ENCODE measurements at regions not wholly inside any gene's neighbourhood (a gene's known extent, or its start where the extent isn't known, plus 50 kb on each side); places are given as distances from the start of the nearest gene placed in this dataset.

DNA sequence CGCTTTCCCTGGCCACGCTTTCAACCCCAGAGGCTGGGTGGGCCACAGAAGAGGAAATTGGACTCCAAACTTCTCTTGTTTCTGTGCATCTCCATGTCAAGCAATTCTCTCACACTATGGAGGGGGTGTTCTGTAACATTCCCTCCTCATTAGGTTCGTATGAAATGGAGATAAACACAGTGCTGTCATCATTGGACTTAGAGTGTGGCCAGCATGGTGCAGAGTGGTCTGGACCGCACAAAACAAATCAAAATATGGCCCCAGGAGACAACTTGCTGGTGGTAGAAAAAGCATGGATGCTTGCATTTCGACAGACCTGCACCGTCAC lies 655.2 kb downstream of the BNC2 start:
- peaks cover 0 to 4% (median 4%) of the 10 kb centered on the region in 3 donors for H3K9me3 Mint-ChIP-seq
- H3K36me3 Mint-ChIP-seq: no peaks in the 10 kb centered on the region

DNA sequence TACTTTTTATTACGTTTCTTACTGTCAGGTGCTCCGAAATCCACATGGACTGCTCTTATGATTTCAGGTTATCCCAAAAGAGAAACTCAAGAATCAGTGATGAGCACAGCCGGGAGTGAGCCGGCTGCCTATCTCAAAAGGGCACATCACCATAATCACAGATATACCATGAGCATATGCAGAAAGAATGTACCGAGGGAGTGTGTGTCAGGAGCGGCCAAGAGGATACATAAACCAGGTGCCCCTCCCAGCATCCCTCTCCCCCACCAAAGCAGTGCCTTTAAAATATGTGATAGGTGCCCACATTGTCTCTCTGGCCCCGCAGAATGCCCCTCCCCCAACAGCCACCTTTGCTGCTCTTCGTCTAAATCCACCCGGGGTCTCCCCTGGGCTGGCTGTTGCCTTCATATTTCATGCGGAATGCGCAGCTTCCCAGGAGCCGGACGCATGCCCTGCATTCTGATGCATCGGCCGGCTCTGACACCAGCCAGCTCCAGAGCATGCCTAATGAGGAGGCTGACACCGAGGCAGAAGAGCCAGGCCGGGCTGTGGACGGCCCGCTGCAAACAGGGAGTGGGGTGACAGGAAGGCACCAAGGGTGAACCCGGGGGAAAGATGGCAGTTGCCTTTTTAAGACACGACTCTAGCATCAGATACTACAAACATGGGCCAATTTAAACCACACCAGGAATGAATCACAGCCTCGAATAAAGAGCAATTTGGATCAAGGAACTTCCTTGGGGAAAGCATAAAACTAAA lies 652.3 kb downstream of the BNC2 start:
- Mint-ChIP-seq H3K4me1 (no peaks in the 10 kb centered on the region), H3K27ac (no peak overlapping the region), H3K9me3 (peaks cover 0 to 2% (median 0%) of the 10 kb centered on the region in 3 donors), H3K36me3 (no peaks in the 10 kb centered on the region), H3K27me3 (no peaks in the 10 kb centered on the region), H3K4me3 (no peak overlapping the region)

More for the DNA sequence above, 655.2 kb downstream of the BNC2 start:
- Mint-ChIP-seq H3K4me1 (no peaks in the 10 kb centered on the region), H3K4me3 (no peak overlapping the region), H3K27ac (no peak overlapping the region), H3K27me3 (no peaks in the 10 kb centered on the region)

DNA sequence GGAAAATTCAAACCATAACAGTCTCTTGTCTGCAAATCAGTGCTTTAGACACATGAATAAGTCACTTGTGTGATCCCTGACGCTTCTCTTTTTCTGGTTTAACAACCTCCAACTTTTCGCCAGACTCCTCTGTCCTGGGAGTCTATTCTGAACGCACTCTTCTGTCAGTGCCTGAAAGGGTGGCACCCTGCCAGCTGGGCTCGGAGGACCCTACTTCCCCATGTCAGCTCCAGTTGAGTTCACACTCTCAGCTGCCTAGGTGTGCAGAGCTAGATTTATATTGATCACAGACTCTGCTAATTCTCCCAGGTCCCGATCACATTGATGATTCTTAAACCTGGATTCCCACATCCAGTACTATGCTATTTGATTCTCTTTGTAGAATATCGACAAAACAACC lies 649.1 kb downstream of the BNC2 start:
- Mint-ChIP-seq H3K36me3 (no peaks in the 10 kb centered on the region), H3K9me3 (peaks cover 0 to 2% (median 0%) of the 10 kb centered on the region in 3 donors), H3K4me1 (no peaks in the 10 kb centered on the region), H3K4me3 (no peak overlapping the region), H3K27ac (no peak overlapping the region), H3K27me3 (no peaks in the 10 kb centered on the region)

DNA sequence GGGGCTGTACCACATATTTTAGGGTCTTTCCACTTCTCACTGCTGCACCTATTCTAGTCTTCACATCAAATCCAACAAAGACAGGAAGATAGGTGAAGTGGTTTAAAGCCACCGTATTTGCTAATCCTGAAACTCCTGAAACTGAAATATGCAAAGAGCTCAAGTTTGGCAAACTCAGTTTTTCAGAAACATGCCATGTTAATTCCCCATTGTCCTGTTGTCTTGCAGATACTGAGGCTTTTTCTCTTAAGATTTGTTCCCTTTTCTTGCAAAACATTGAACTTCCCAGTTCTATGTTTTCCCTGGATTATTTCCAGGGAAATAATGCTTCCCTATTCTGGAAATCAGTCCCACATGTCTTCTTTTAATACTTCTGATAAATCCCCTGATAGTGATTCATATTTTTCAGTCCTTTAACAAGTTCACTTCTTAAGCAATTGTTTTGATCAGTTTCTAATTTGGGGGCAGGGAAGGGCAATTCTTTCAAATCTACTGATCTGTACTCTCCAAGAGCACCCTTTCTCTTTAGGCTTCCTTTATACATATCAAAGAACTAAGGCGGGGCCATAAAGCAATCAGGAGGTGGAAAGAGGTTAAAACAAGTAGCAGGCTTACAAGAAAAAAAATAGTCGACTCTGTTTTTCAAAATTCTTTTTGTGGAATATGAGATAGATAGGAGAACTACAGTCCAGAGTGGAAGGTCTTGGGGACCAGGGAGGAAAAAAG lies 648.5 kb downstream of the BNC2 start:
- Mint-ChIP-seq H3K9me3 (peaks cover 0 to 2% (median 0%) of the 10 kb centered on the region in 3 donors), H3K27me3 (no peaks in the 10 kb centered on the region), H3K4me1 (no peaks in the 10 kb centered on the region), H3K36me3 (no peaks in the 10 kb centered on the region), H3K27ac (no peak overlapping the region), H3K4me3 (no peak overlapping the region)

DNA sequence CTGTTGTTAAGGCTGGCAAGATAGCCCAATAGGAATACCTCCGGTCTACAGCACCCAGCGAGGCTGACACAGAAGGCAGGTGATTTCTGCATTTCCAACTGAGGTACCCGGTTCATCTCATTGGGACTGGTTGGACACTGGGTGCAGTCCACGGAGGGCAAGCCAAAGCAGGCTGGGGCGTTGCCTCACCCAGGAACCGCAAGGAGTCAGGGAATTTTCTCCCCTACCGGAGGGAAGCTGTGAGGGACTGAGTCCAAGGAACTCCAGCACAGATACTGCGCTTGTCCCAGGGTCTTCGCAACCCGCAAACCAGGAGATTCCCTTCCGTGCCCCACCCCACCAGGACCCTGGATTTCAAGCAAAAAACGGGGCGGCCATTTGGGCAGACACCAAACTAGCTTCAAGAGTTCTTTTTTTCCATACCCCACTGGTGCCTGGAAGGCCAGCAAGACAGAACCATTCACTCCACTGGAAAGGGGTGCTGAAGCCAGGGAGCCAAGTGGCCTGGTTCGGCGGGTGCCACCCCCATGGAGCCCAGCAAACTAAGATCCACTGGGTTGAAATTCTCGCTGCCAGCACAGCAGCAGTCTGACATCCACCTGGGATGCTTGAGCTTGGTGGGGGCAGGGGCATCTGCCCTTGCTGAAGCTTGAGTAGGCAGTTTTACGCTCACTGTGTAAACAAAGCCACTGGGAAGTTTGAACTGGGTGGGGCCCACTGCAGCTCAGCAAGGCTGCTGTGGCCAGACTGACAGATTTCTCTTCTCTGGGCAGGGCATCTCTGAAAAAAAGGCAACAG lies 647.2 kb downstream of the BNC2 start:
- Mint-ChIP-seq H3K36me3 (no peaks in the 10 kb centered on the region), H3K27me3 (no peaks in the 10 kb centered on the region), H3K27ac (no peak overlapping the region), H3K4me3 (no peak overlapping the region), H3K9me3 (peaks cover 0 to 3% (median 2%) of the 10 kb centered on the region in 3 donors), H3K4me1 (no peaks in the 10 kb centered on the region)

DNA sequence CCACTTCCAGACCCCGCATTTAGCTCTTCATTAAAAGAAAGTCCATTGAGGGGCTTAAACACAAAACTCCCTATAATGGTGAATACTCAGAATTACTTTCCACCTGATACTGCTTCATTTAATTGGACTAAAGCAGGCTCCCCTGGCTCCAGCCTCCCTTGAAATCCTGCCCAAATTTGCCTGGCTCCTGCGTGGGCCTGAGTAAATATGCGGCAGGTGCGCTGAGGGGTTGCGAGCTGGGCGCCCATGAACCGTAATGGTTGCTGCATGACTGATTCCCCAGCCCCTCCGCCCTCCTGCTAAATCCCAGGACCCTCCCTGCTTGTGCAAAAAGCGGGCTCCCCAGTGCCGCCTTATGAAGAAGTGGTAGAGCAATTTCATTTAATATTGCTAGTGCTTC lies 639.7 kb downstream of the BNC2 start:
- H3K27me3 Mint-ChIP-seq: no peaks in the 10 kb centered on the region
- no peak overlapping the region for H3K27ac Mint-ChIP-seq
- peaks cover 4 to 20% (median 15%) of the 10 kb centered on the region in 3 donors for H3K9me3 Mint-ChIP-seq
- H3K36me3 Mint-ChIP-seq: no peaks in the 10 kb centered on the region
- H3K4me3 Mint-ChIP-seq: no peak overlapping the region
- no peaks in the 10 kb centered on the region for H3K4me1 Mint-ChIP-seq

DNA sequence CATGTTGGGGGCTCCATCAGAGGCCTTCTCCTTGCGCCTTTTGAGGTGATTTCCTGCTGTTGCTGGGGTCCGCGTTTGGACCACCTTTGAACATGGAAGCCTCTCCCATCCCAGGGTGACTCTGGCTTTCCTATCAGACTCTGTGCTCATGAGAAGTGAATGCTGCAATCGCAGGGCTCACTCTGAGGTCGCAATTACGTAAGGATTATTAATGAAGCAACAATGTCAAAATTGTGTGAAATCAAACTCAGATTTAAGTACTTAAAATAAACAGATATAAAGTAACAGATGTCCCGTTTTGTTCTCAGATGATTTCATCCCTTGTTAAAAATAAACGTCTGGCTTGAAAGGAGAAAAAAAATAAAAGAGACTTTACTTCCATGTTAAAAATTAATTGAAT lies 634.2 kb downstream of the BNC2 start:
- no peaks in the 10 kb centered on the region for H3K36me3 Mint-ChIP-seq
- H3K27ac Mint-ChIP-seq: no peak overlapping the region
- H3K4me1 Mint-ChIP-seq: no peaks in the 10 kb centered on the region
- H3K4me3 Mint-ChIP-seq: no peak overlapping the region
- peaks cover 6 to 34% (median 19%) of the 10 kb centered on the region in 3 donors for H3K9me3 Mint-ChIP-seq
- H3K27me3 Mint-ChIP-seq: no peaks in the 10 kb centered on the region

DNA sequence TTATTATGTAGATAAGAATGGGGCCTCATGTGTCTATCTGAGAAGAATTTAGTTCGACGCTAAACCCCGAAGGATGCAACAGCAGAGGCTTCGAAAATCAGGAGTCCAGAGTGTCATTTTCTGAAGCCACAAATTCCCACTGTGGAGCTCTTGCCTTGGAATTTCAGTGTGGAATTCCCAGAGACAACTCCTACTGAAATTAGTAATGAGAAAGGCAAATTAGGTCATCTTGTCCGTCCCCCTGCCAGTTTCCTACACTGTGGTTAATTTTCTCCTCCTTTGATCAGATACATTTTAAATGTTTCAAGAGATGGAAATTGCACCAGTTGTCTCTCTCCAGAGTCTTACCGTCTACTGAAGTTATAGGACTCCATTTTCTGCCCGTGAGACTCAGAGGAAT lies 633.6 kb downstream of the BNC2 start:
- H3K9me3 Mint-ChIP-seq: peaks cover 8 to 34% (median 19%) of the 10 kb centered on the region in 3 donors
- H3K27ac Mint-ChIP-seq: no peak overlapping the region
- no peaks in the 10 kb centered on the region for H3K27me3 Mint-ChIP-seq
- no peak overlapping the region for H3K4me3 Mint-ChIP-seq
- H3K4me1 Mint-ChIP-seq: no peaks in the 10 kb centered on the region
- no peaks in the 10 kb centered on the region for H3K36me3 Mint-ChIP-seq

DNA sequence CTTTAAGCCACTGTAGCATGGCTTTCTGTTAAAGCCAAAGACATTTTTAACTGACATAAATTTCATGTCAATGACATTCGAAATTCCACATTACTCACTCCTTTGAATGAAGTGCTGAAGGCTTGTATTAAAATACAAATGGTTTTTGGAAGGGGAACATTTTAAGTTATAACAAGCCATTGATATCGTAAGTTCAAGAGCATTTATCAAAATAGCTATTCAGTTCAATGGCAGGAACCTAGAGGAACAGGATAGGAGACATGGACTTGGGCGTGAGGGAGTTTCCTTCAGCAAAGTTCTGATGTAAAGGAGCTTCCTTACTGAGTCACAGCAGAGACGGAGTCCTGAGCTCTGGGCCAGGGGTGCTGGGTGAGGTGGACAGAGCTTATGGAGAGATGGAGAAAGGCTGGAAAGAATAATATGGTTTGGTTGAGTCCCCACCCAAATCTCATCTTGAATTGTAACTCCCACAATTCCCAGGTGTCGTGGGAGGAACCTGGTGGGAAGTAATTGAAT lies 631.8 kb downstream of the BNC2 start:
- Mint-ChIP-seq H3K36me3 (no peaks in the 10 kb centered on the region), H3K9me3 (peaks cover 8 to 30% (median 16%) of the 10 kb centered on the region in 3 donors), H3K27me3 (no peaks in the 10 kb centered on the region), H3K4me3 (no peak overlapping the region), H3K4me1 (no peaks in the 10 kb centered on the region), H3K27ac (no peak overlapping the region)

DNA sequence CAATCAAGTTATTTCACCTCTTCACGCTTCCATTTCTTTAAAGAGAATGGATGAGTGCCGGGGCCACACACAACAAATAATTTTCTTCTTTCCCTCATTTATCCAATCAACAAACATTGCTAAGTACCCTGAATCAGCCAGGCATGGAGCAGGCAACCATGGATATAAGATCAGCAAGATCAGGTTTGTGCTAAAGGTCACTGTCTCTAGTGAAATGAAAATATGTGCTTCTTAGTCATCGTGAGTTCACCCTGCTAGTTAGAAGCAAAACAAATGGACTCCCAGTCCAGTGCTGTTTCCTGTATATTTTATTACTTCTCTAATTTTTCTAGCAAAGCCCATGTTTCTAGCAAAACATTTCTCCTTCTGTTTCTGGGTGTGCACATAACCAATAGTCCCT lies 629.2 kb downstream of the BNC2 start:
- no peak overlapping the region for H3K4me3 Mint-ChIP-seq
- H3K36me3 Mint-ChIP-seq: no peaks in the 10 kb centered on the region
- no peaks in the 10 kb centered on the region for H3K4me1 Mint-ChIP-seq
- H3K27me3 Mint-ChIP-seq: no peaks in the 10 kb centered on the region
- H3K9me3 Mint-ChIP-seq: peaks cover 7 to 16% (median 9%) of the 10 kb centered on the region in 3 donors
- peak overlapping the region in 1 of 3 donors; percentile 1 for H3K27ac Mint-ChIP-seq

DNA sequence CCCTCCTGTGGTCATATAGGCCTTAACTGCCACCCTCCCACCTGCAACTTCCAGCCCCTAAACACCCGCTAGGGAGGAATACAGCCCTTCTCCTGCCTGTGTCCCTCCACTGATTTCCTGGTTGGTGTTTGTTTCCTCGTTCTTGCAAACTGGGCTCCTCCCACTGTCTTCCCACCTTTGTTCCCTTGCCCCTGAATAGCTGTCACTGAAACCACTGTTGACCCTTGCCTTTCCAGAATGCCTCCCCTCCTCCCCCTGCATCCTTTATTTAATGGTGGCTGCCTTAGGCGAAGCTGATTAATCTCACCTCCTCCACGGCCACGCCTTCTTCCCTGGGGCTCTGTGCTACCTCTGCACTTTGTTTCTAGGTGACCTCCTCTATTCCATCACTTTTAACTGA lies 626.7 kb downstream of the BNC2 start:
- Mint-ChIP-seq H3K27me3 (no peaks in the 10 kb centered on the region), H3K4me3 (no peak overlapping the region), H3K4me1 (no peaks in the 10 kb centered on the region), H3K9me3 (peaks cover 4 to 12% (median 7%) of the 10 kb centered on the region in 3 donors), H3K27ac (no peak overlapping the region), H3K36me3 (no peaks in the 10 kb centered on the region)

DNA sequence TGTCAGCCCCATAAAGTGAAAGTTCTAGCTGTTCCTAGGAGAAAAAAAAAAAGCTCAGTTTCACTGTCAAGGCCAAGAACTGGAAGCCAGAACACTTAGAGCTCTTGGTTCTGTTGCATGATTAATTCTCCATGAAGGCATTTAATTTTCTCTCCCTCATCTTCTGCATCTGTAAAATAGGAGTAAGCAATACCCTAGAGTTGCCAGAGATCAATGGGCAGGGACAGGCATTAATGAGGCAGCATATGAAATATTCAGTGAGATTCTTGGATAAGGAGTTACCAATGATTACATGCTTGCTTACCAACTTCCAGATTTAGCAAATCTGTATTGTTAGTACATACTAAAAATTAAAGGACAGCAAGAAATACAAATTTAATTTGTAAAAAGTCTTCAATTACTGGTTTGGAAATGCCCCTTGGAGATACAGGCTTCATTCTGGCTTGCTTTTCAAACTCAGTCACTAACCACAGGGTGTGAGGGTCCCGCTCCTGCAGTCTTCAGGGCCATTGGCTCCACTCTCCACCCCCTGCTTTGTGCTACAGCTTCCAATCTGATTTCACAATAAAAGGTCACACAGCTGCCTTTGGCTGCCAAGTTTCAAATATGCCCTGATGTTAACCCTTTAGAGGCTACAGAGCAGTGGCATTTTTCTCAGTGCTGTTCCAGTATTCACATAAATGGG lies 624.6 kb downstream of the BNC2 start:
- no peak overlapping the region for H3K27ac Mint-ChIP-seq
- no peaks in the 10 kb centered on the region for H3K4me1 Mint-ChIP-seq
- no peaks in the 10 kb centered on the region for H3K27me3 Mint-ChIP-seq
- peaks cover 2 to 9% (median 4%) of the 10 kb centered on the region in 3 donors for H3K9me3 Mint-ChIP-seq
- no peak overlapping the region for H3K4me3 Mint-ChIP-seq
- H3K36me3 Mint-ChIP-seq: no peaks in the 10 kb centered on the region

DNA sequence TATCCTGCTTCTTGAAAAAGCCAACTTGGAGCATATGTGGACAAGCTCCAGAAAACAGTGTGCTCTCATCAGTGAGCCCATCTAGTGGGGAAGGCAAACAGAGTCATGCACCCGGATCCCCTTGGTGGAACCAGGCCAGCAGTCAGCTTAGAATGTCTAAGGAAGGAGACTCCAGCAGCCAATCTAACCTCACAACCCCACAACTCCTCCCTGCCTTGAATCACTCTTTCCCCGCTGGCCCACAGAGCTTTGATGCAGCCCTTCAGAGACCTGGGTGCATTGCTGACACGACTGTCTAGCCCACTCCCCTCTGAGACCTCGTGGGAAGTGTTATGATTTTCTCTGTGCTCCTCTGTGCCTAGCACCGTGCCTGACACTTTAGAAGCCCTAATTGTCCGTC lies 623.7 kb downstream of the BNC2 start:
- peaks cover 2 to 8% (median 7%) of the 10 kb centered on the region in 3 donors for H3K9me3 Mint-ChIP-seq
- no peak overlapping the region for H3K27ac Mint-ChIP-seq
- H3K4me3 Mint-ChIP-seq: no peak overlapping the region
- no peaks in the 10 kb centered on the region for H3K36me3 Mint-ChIP-seq
- H3K4me1 Mint-ChIP-seq: no peaks in the 10 kb centered on the region
- H3K27me3 Mint-ChIP-seq: no peaks in the 10 kb centered on the region

DNA sequence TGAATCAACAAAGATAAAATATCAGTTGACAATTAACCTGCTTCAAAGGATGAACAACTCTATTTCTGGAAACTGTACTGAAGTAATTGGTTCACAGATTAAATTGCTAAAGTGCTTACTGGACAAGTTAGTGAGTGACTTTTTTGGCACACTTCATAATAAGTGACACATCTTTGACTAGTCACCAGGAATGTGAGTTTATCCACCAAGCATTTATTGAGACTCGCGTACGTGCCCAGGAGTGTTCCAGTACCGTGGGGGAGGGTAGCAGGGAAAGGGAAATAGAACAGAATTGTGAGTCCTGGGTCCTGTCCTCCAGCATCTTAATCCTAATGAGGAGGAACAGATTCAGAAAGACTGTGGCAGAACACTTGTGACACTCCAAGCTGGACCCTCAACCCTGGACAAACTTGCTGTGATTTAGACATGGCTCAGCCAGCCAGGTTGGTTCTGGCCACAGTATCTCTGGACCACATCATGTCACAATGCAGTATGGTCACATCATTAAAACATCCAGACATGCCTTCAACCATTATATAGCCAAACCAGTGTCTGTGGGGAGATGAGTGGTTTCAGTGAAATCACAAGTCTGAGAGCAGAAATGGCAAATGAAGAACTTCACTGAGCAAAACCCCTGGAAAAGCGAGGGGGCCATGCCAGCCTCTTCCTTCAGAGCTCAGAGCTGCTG lies 623.1 kb downstream of the BNC2 start:
- no peak overlapping the region for H3K4me3 Mint-ChIP-seq
- no peaks in the 10 kb centered on the region for H3K36me3 Mint-ChIP-seq
- H3K4me1 Mint-ChIP-seq: no peaks in the 10 kb centered on the region
- H3K27ac Mint-ChIP-seq: no peak overlapping the region
- no peaks in the 10 kb centered on the region for H3K27me3 Mint-ChIP-seq
- peaks cover 2 to 9% (median 7%) of the 10 kb centered on the region in 3 donors for H3K9me3 Mint-ChIP-seq

Data from IgD-negative memory B cell (primary cell).